GM23338 (cell line): ENCODE measurements at regions not wholly inside any gene's neighbourhood (a gene's known extent, or its start where the extent isn't known, plus 50 kb on each side); places are given as distances from the start of the nearest gene placed in this dataset.

Experiments used
- EZH2 ChIP-seq: fragments of 200-600 bp; sonication (generic); IDR thresholded peaks from one replicate; pipeline ENCODE4 v1.8.0; 2017; ENCODE audit warnings: antibody characterized with exemption, mild to moderate bottlenecking, low read depth; ENCODE audit not compliant: unreplicated experiment
- TF ChIP-seq, protein P1 (sequence below), 2 experiments: fragments of 200-600 bp in 1 of 2; sonication (generic) in 1 of 2; conservative IDR thresholded peaks; 2 replicates each; pipeline versions ENCODE4 v1.5.1 to v1.6.1; 2016 to 2017; ENCODE audit warnings: antibody characterized with exemption in 2 of 2, low read depth in 2 of 2, mild to moderate bottlenecking in 2 of 2, moderate library complexity in 1 of 2
- TF ChIP-seq, protein P2 (sequence below): IDR thresholded peaks from one replicate; pipeline ENCODE4 v1.6.1; 2018; ENCODE audit warnings: antibody characterized with exemption; ENCODE audit not compliant: unreplicated experiment

DNA sequence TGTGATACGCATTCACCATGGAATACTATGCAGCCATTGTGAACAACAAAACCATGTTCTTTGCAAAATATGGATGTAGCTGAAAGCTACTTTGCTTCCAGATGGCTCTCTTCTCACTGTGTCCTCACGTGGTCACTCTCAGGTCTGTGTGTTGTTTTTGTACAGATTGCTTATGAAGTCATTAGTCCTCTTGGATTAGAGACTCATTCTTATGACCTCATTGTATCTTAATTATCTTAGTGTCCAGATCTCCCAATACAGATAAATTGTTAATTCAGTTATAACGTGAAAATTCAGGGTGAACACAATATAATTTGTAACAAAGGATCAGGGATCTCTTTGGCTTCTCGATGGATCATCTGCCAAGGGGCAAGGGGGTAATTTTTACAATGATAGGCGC is 100.4 kb upstream of the TOP3B start:
- TF ChIP-seq, protein P1, sequence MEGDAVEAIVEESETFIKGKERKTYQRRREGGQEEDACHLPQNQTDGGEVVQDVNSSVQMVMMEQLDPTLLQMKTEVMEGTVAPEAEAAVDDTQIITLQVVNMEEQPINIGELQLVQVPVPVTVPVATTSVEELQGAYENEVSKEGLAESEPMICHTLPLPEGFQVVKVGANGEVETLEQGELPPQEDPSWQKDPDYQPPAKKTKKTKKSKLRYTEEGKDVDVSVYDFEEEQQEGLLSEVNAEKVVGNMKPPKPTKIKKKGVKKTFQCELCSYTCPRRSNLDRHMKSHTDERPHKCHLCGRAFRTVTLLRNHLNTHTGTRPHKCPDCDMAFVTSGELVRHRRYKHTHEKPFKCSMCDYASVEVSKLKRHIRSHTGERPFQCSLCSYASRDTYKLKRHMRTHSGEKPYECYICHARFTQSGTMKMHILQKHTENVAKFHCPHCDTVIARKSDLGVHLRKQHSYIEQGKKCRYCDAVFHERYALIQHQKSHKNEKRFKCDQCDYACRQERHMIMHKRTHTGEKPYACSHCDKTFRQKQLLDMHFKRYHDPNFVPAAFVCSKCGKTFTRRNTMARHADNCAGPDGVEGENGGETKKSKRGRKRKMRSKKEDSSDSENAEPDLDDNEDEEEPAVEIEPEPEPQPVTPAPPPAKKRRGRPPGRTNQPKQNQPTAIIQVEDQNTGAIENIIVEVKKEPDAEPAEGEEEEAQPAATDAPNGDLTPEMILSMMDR (conservative IDR thresholded peaks at IDR 0.05; ENCODE audit: low read depth in 2 of 2): no peak
- TF ChIP-seq, protein P2, sequence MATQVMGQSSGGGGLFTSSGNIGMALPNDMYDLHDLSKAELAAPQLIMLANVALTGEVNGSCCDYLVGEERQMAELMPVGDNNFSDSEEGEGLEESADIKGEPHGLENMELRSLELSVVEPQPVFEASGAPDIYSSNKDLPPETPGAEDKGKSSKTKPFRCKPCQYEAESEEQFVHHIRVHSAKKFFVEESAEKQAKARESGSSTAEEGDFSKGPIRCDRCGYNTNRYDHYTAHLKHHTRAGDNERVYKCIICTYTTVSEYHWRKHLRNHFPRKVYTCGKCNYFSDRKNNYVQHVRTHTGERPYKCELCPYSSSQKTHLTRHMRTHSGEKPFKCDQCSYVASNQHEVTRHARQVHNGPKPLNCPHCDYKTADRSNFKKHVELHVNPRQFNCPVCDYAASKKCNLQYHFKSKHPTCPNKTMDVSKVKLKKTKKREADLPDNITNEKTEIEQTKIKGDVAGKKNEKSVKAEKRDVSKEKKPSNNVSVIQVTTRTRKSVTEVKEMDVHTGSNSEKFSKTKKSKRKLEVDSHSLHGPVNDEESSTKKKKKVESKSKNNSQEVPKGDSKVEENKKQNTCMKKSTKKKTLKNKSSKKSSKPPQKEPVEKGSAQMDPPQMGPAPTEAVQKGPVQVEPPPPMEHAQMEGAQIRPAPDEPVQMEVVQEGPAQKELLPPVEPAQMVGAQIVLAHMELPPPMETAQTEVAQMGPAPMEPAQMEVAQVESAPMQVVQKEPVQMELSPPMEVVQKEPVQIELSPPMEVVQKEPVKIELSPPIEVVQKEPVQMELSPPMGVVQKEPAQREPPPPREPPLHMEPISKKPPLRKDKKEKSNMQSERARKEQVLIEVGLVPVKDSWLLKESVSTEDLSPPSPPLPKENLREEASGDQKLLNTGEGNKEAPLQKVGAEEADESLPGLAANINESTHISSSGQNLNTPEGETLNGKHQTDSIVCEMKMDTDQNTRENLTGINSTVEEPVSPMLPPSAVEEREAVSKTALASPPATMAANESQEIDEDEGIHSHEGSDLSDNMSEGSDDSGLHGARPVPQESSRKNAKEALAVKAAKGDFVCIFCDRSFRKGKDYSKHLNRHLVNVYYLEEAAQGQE: no peak
- TF ChIP-seq EZH2: peak; percentile 8
